ENCODE measurements at regions not wholly inside any gene's neighbourhood (a gene's known extent, or its start where the extent isn't known, plus 50 kb on each side); places are given as distances from the start of the nearest gene placed in this dataset.

GRCh38 chr4:64584981-64585557 lies 175.8 kb upstream of the TECRL start:
- no peaks in the 10 kb centered on the region for H3K36me3 ChIP-seq (ENCODE audit: insufficient read depth)
- TF ChIP-seq, protein P1, sequence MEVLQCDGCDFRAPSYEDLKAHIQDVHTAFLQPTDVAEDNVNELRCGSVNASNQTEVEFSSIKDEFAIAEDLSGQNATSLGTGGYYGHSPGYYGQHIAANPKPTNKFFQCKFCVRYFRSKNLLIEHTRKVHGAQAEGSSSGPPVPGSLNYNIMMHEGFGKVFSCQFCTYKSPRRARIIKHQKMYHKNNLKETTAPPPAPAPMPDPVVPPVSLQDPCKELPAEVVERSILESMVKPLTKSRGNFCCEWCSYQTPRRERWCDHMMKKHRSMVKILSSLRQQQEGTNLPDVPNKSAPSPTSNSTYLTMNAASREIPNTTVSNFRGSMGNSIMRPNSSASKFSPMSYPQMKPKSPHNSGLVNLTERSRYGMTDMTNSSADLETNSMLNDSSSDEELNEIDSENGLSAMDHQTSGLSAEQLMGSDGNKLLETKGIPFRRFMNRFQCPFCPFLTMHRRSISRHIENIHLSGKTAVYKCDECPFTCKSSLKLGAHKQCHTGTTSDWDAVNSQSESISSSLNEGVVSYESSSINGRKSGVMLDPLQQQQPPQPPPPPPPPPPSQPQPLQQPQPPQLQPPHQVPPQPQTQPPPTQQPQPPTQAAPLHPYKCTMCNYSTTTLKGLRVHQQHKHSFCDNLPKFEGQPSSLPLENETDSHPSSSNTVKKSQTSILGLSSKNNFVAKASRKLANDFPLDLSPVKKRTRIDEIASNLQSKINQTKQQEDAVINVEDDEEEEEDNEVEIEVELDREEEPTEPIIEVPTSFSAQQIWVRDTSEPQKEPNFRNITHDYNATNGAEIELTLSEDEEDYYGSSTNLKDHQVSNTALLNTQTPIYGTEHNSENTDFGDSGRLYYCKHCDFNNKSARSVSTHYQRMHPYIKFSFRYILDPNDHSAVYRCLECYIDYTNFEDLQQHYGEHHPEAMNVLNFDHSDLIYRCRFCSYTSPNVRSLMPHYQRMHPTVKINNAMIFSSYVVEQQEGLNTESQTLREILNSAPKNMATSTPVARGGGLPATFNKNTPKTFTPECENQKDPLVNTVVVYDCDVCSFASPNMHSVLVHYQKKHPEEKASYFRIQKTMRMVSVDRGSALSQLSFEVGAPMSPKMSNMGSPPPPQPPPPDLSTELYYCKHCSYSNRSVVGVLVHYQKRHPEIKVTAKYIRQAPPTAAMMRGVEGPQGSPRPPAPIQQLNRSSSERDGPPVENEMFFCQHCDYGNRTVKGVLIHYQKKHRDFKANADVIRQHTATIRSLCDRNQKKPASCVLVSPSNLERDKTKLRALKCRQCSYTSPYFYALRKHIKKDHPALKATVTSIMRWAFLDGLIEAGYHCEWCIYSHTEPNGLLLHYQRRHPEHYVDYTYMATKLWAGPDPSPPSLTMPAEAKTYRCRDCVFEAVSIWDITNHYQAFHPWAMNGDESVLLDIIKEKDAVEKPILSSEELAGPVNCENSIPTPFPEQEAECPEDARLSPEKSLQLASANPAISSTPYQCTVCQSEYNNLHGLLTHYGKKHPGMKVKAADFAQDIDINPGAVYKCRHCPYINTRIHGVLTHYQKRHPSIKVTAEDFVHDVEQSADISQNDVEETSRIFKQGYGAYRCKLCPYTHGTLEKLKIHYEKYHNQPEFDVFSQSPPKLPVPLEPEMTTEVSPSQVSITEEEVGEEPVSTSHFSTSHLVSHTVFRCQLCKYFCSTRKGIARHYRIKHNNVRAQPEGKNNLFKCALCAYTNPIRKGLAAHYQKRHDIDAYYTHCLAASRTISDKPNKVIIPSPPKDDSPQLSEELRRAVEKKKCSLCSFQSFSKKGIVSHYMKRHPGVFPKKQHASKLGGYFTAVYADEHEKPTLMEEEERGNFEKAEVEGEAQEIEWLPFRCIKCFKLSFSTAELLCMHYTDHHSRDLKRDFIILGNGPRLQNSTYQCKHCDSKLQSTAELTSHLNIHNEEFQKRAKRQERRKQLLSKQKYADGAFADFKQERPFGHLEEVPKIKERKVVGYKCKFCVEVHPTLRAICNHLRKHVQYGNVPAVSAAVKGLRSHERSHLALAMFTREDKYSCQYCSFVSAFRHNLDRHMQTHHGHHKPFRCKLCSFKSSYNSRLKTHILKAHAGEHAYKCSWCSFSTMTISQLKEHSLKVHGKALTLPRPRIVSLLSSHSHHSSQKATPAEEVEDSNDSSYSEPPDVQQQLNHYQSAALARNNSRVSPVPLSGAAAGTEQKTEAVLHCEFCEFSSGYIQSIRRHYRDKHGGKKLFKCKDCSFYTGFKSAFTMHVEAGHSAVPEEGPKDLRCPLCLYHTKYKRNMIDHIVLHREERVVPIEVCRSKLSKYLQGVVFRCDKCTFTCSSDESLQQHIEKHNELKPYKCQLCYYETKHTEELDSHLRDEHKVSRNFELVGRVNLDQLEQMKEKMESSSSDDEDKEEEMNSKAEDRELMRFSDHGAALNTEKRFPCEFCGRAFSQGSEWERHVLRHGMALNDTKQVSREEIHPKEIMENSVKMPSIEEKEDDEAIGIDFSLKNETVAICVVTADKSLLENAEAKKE (CRISPR knock-in tag; IDR thresholded peaks at IDR 0.05): no peak
- TF ChIP-seq, protein P2, sequence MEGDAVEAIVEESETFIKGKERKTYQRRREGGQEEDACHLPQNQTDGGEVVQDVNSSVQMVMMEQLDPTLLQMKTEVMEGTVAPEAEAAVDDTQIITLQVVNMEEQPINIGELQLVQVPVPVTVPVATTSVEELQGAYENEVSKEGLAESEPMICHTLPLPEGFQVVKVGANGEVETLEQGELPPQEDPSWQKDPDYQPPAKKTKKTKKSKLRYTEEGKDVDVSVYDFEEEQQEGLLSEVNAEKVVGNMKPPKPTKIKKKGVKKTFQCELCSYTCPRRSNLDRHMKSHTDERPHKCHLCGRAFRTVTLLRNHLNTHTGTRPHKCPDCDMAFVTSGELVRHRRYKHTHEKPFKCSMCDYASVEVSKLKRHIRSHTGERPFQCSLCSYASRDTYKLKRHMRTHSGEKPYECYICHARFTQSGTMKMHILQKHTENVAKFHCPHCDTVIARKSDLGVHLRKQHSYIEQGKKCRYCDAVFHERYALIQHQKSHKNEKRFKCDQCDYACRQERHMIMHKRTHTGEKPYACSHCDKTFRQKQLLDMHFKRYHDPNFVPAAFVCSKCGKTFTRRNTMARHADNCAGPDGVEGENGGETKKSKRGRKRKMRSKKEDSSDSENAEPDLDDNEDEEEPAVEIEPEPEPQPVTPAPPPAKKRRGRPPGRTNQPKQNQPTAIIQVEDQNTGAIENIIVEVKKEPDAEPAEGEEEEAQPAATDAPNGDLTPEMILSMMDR (conservative IDR thresholded peaks at IDR 0.05; ENCODE audit: low read depth in 2 of 2): peak; percentile 71 to 74

GRCh38 chr4:64584125-64584524 lies 174.9 kb upstream of the TECRL start:
- Histone ChIP-seq H3K36me3 (ENCODE audit: insufficient read depth) (no peaks in the 10 kb centered on the region), H3K4me2 (no peak overlapping the region), H3K79me2 (replicated peaks; ENCODE audit: insufficient read depth) (no peaks in the 10 kb centered on the region), H3K4me3 (no peak overlapping the region), H3K27me3 (ENCODE audit: insufficient read depth) (no peaks in the 10 kb centered on the region), H4K20me1 (replicated peaks; ENCODE audit: insufficient read depth) (no peaks in the 10 kb centered on the region), H3K9me2 (ENCODE audit: insufficient read depth) (0 out of 2 replicates have a peak, but pooled peaks cover 4% of the 10 kb centered on the region), H3F3A (replicated peaks; ENCODE audit: low read depth) (no peaks in the 10 kb centered on the region), H3K4me1 (ENCODE audit: insufficient read depth) (peaks cover 9% of the 10 kb centered on the region; the same call in 1 of the 2 replicates), H3K27ac (ENCODE audit: low read depth) (no peak overlapping the region), H2AFZ (0 out of 2 replicates have a peak overlapping the region, but pooled peaks have one; percentile 47)
- Mint-ChIP-seq H3K36me3 (ENCODE audit: low read depth) (no peaks in the 10 kb centered on the region; the same call in 1 of the 3 replicates), H3K9me3 (peaks cover 3% of the 10 kb centered on the region; the same call in 1 of the 3 replicates), H3K27me3 (ENCODE audit: insufficient read depth, low read depth, poor library complexity) (no peaks in the 10 kb centered on the region), H3K27ac (no peak overlapping the region), H3K4me1 (peaks cover 20% of the 10 kb centered on the region), H3K4me3 (no peak overlapping the region)
- ATAC-seq: no peak; the same call in 2 of the 3 replicates
- no peak for DNase-seq (ENCODE audit: low spot score)
- TF ChIP-seq CREB1 (CRISPR knock-in tag; IDR thresholded peaks at IDR 0.05; ENCODE audit: low read depth) (no peak), EZH2phosphoT487 (IDR thresholded peaks at IDR 0.05; ENCODE audit: unreplicated experiment) (no peak), NANOG (IDR thresholded peaks at IDR 0.05; ENCODE audit: borderline replicate concordance) (no peak), REST (IDR thresholded peaks at IDR 0.05; ENCODE audit: unreplicated experiment) (no peak), POLR2AphosphoS5 (IDR thresholded peaks at IDR 0.05; ENCODE audit: low read depth) (no peak), ZNF331 (CRISPR knock-in tag; IDR thresholded peaks at IDR 0.05; ENCODE audit: low read depth) (no peak), EZH2 (IDR thresholded peaks at IDR 0.05; ENCODE audit: low read depth, unreplicated experiment) (no peak), JUNB (IDR thresholded peaks at IDR 0.05; ENCODE audit: unreplicated experiment) (no peak)

More at GRCh38 chr4:64584981-64585557, 175.8 kb upstream of the TECRL start:
- Histone ChIP-seq H3K4me2 (no peak overlapping the region), H3K9me2 (ENCODE audit: insufficient read depth) (no peaks in the 10 kb centered on the region), H3K27me3 (ENCODE audit: insufficient read depth) (no peaks in the 10 kb centered on the region), H3K4me3 (no peak overlapping the region), H4K20me1 (replicated peaks; ENCODE audit: insufficient read depth) (no peaks in the 10 kb centered on the region), H3K79me2 (replicated peaks; ENCODE audit: insufficient read depth) (no peaks in the 10 kb centered on the region), H2AFZ (no peak overlapping the region), H3K27ac (ENCODE audit: low read depth) (no peak overlapping the region), H3K4me1 (ENCODE audit: insufficient read depth) (peaks cover 9% of the 10 kb centered on the region; the same call in 1 of the 2 replicates), H3F3A (replicated peaks; ENCODE audit: low read depth) (no peaks in the 10 kb centered on the region)
- no peaks in the 10 kb centered on the region for H3K27me3 Mint-ChIP-seq (ENCODE audit: insufficient read depth, low read depth, poor library complexity)
- H3K9me3 Mint-ChIP-seq: peaks cover 13% of the 10 kb centered on the region
- H3K36me3 Mint-ChIP-seq (ENCODE audit: low read depth): peaks cover 8% of the 10 kb centered on the region
- DNase-seq (ENCODE audit: low spot score) (peak; percentile 80), ATAC-seq (no peak)
- no peak overlapping the region for H3K4me3 Mint-ChIP-seq
- H3K27ac Mint-ChIP-seq: no peak overlapping the region
- peaks cover 13% of the 10 kb centered on the region for H3K4me1 Mint-ChIP-seq

Data from GM23338 (cell line).